WTC11 (cell line): ENCODE measurements at regions not wholly inside any gene's neighbourhood (a gene's known extent, or its start where the extent isn't known, plus 50 kb on each side); places are given as distances from the start of the nearest gene placed in this dataset.

Source experiments
- ATF1 ChIP-seq: sonication (generic); formaldehyde crosslinking; IDR thresholded peaks from 2 replicates; pipeline ENCODE4 v1.8.1; 2023; ENCODE audit warnings: mild to moderate bottlenecking, moderate library complexity, missing genetic modification reagents
- CREM ChIP-seq: sonication (generic); formaldehyde crosslinking; IDR thresholded peaks from 2 replicates; pipeline ENCODE4 v1.8.1; 2022; ENCODE audit warnings: mild to moderate bottlenecking, missing genetic modification reagents, moderate library complexity
- ZNF232 ChIP-seq: sonication (generic); formaldehyde crosslinking; IDR thresholded peaks from 2 replicates; pipeline ENCODE4 v1.8.0; 2022; ENCODE audit warnings: mild to moderate bottlenecking, missing genetic modification reagents
- TF ChIP-seq, protein P1 (sequence below): sonication (generic); formaldehyde crosslinking; IDR thresholded peaks from 2 replicates; pipeline ENCODE4 v1.8.1; 2022; ENCODE audit warnings: low read depth, mild to moderate bottlenecking, moderate library complexity, missing genetic modification reagents, borderline replicate concordance
- TF ChIP-seq, protein P2 (sequence below): sonication (generic); formaldehyde crosslinking; IDR thresholded peaks from 2 replicates; pipeline ENCODE4 v1.8.0; 2022; ENCODE audit warnings: mild to moderate bottlenecking, missing genetic modification reagents
- TF ChIP-seq, protein P3 (sequence below): fragments of 200-600 bp; IDR thresholded peaks from 2 replicates; pipeline ENCODE4 v1.8.0; 2022; ENCODE audit warnings: antibody characterized with exemption
- TF ChIP-seq, protein P4 (sequence below): sonication (generic); formaldehyde crosslinking; IDR thresholded peaks from 2 replicates; pipeline ENCODE4 v1.8.0; 2022; ENCODE audit warnings: mild to moderate bottlenecking, missing genetic modification reagents
- TF ChIP-seq, protein P5 (sequence below): sonication (generic); formaldehyde crosslinking; conservative IDR thresholded peaks from 2 replicates; pipeline ENCODE4 v1.8.1; 2023; ENCODE audit warnings: mild to moderate bottlenecking, low read depth, missing genetic modification reagents, moderate library complexity
- TF ChIP-seq, protein P6 (sequence below): sonication (generic); formaldehyde crosslinking; IDR thresholded peaks from 2 replicates; pipeline ENCODE4 v1.8.1; 2023; ENCODE audit warnings: mild to moderate bottlenecking, missing genetic modification reagents
- TF ChIP-seq, protein P7 (sequence below): sonication (generic); formaldehyde crosslinking; IDR thresholded peaks from 2 replicates; pipeline ENCODE4 v1.8.0; 2022; ENCODE audit warnings: mild to moderate bottlenecking, missing genetic modification reagents
- TF ChIP-seq, protein P8 (sequence below): sonication (generic); formaldehyde crosslinking; IDR thresholded peaks from 2 replicates; pipeline ENCODE4 v1.8.0; 2022; ENCODE audit warnings: missing genetic modification reagents
- TF ChIP-seq, protein P9 (sequence below): sonication (generic); formaldehyde crosslinking; IDR thresholded peaks from 2 replicates; pipeline ENCODE4 v1.8.1; 2022; ENCODE audit warnings: mild to moderate bottlenecking, moderate library complexity, missing genetic modification reagents

DNA sequence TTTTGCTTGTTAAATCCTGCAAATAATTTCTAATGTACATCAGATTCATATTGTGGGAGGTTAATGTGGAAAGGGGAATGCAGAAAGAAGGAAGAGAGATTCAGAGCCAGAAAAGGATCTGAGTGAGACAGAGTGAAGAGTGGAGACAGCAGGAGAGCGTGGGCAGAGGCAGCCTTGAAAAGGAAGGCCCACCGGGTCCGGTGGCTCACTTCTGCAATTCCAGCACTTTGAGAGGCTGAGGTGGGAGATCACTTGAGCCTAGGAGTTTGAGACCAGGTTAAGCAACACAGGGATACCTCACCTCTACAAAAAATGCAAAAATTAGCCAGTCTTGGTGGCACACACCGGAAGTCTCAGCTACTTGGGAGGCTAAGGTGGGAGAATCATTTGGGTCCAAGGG, 222.0 kb upstream of the RAB4A start:
- TF ChIP-seq, protein P1, sequence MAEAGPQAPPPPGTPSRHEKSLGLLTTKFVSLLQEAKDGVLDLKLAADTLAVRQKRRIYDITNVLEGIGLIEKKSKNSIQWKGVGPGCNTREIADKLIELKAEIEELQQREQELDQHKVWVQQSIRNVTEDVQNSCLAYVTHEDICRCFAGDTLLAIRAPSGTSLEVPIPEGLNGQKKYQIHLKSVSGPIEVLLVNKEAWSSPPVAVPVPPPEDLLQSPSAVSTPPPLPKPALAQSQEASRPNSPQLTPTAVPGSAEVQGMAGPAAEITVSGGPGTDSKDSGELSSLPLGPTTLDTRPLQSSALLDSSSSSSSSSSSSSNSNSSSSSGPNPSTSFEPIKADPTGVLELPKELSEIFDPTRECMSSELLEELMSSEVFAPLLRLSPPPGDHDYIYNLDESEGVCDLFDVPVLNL (CRISPR knock-in tag) = no peak
- TF ChIP-seq, protein P2, sequence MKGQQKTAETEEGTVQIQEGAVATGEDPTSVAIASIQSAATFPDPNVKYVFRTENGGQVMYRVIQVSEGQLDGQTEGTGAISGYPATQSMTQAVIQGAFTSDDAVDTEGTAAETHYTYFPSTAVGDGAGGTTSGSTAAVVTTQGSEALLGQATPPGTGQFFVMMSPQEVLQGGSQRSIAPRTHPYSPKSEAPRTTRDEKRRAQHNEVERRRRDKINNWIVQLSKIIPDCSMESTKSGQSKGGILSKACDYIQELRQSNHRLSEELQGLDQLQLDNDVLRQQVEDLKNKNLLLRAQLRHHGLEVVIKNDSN (CRISPR knock-in tag) = no peak
- TF ChIP-seq, protein P3, sequence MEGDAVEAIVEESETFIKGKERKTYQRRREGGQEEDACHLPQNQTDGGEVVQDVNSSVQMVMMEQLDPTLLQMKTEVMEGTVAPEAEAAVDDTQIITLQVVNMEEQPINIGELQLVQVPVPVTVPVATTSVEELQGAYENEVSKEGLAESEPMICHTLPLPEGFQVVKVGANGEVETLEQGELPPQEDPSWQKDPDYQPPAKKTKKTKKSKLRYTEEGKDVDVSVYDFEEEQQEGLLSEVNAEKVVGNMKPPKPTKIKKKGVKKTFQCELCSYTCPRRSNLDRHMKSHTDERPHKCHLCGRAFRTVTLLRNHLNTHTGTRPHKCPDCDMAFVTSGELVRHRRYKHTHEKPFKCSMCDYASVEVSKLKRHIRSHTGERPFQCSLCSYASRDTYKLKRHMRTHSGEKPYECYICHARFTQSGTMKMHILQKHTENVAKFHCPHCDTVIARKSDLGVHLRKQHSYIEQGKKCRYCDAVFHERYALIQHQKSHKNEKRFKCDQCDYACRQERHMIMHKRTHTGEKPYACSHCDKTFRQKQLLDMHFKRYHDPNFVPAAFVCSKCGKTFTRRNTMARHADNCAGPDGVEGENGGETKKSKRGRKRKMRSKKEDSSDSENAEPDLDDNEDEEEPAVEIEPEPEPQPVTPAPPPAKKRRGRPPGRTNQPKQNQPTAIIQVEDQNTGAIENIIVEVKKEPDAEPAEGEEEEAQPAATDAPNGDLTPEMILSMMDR = no peak
- TF ChIP-seq, protein P4, sequence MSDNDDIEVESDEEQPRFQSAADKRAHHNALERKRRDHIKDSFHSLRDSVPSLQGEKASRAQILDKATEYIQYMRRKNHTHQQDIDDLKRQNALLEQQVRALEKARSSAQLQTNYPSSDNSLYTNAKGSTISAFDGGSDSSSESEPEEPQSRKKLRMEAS (CRISPR knock-in tag) = no peak
- TF ChIP-seq, protein P5, sequence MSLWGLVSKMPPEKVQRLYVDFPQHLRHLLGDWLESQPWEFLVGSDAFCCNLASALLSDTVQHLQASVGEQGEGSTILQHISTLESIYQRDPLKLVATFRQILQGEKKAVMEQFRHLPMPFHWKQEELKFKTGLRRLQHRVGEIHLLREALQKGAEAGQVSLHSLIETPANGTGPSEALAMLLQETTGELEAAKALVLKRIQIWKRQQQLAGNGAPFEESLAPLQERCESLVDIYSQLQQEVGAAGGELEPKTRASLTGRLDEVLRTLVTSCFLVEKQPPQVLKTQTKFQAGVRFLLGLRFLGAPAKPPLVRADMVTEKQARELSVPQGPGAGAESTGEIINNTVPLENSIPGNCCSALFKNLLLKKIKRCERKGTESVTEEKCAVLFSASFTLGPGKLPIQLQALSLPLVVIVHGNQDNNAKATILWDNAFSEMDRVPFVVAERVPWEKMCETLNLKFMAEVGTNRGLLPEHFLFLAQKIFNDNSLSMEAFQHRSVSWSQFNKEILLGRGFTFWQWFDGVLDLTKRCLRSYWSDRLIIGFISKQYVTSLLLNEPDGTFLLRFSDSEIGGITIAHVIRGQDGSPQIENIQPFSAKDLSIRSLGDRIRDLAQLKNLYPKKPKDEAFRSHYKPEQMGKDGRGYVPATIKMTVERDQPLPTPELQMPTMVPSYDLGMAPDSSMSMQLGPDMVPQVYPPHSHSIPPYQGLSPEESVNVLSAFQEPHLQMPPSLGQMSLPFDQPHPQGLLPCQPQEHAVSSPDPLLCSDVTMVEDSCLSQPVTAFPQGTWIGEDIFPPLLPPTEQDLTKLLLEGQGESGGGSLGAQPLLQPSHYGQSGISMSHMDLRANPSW (CRISPR knock-in tag) = no peak
- TF ChIP-seq, protein P6, sequence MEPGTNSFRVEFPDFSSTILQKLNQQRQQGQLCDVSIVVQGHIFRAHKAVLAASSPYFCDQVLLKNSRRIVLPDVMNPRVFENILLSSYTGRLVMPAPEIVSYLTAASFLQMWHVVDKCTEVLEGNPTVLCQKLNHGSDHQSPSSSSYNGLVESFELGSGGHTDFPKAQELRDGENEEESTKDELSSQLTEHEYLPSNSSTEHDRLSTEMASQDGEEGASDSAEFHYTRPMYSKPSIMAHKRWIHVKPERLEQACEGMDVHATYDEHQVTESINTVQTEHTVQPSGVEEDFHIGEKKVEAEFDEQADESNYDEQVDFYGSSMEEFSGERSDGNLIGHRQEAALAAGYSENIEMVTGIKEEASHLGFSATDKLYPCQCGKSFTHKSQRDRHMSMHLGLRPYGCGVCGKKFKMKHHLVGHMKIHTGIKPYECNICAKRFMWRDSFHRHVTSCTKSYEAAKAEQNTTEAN (CRISPR knock-in tag) = no peak
- TF ChIP-seq ATF1 (CRISPR knock-in tag) (no peak), ZNF232 (CRISPR knock-in tag) (no peak), CREM (CRISPR knock-in tag) (no peak)
- TF ChIP-seq, protein P7, sequence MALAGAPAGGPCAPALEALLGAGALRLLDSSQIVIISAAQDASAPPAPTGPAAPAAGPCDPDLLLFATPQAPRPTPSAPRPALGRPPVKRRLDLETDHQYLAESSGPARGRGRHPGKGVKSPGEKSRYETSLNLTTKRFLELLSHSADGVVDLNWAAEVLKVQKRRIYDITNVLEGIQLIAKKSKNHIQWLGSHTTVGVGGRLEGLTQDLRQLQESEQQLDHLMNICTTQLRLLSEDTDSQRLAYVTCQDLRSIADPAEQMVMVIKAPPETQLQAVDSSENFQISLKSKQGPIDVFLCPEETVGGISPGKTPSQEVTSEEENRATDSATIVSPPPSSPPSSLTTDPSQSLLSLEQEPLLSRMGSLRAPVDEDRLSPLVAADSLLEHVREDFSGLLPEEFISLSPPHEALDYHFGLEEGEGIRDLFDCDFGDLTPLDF (CRISPR knock-in tag) = no peak
- TF ChIP-seq, protein P8, sequence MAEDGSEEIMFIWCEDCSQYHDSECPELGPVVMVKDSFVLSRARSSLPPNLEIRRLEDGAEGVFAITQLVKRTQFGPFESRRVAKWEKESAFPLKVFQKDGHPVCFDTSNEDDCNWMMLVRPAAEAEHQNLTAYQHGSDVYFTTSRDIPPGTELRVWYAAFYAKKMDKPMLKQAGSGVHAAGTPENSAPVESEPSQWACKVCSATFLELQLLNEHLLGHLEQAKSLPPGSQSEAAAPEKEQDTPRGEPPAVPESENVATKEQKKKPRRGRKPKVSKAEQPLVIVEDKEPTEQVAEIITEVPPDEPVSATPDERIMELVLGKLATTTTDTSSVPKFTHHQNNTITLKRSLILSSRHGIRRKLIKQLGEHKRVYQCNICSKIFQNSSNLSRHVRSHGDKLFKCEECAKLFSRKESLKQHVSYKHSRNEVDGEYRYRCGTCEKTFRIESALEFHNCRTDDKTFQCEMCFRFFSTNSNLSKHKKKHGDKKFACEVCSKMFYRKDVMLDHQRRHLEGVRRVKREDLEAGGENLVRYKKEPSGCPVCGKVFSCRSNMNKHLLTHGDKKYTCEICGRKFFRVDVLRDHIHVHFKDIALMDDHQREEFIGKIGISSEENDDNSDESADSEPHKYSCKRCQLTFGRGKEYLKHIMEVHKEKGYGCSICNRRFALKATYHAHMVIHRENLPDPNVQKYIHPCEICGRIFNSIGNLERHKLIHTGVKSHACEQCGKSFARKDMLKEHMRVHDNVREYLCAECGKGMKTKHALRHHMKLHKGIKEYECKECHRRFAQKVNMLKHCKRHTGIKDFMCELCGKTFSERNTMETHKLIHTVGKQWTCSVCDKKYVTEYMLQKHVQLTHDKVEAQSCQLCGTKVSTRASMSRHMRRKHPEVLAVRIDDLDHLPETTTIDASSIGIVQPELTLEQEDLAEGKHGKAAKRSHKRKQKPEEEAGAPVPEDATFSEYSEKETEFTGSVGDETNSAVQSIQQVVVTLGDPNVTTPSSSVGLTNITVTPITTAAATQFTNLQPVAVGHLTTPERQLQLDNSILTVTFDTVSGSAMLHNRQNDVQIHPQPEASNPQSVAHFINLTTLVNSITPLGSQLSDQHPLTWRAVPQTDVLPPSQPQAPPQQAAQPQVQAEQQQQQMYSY (CRISPR knock-in tag) = no peak
- TF ChIP-seq, protein P9, sequence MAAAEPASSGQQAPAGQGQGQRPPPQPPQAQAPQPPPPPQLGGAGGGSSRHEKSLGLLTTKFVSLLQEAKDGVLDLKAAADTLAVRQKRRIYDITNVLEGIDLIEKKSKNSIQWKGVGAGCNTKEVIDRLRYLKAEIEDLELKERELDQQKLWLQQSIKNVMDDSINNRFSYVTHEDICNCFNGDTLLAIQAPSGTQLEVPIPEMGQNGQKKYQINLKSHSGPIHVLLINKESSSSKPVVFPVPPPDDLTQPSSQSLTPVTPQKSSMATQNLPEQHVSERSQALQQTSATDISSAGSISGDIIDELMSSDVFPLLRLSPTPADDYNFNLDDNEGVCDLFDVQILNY (CRISPR knock-in tag) = no peak
